HEK293 (cell line): ENCODE measurements at regions not wholly inside any gene's neighbourhood (a gene's known extent, or its start where the extent isn't known, plus 50 kb on each side); places are given as distances from the start of the nearest gene placed in this dataset.

Source experiments
- CTCF ChIA-PET: fragments of 350-600 bp; formaldehyde crosslinking; extraction: SDS; loops from one replicate; lab custom pipeline; 2021; ENCODE audit warnings: antibody characterized with exemption; lab: Yijun Ruan, JAX
- POLR2A ChIA-PET: fragments of 300-600 bp; formaldehyde crosslinking; extraction: SDS; loops from one replicate; lab custom pipeline; 2020; ENCODE audit warnings: antibody characterized with exemption, inconsistent platforms; lab: Yijun Ruan, JAX
- H3K27ac ChIP-seq: fragments of 200-500 bp; sonication (Bioruptor generic); 2 replicates; pipeline ENCODE4 v1.5.1; 2014; ENCODE audit warnings: low read depth, low read length, control low read depth, inconsistent platforms; ENCODE audit errors: extremely low read depth
- H3K36me3 ChIP-seq, 2 experiments: fragments of 200-500 bp in 1 of 2; sonication (Bioruptor generic) in 1 of 2; 1 replicate in 1 of 2; 2 replicates in 1 of 2; pipeline ENCODE4 v1.5.1; 2014 to 2017; ENCODE audit warnings: inconsistent platforms in 2 of 2, low read length in 2 of 2; ENCODE audit not compliant: control insufficient read depth in 2 of 2, insufficient read depth in 1 of 2
- H3K4me1 ChIP-seq: fragments of 200-500 bp; sonication (Bioruptor generic); 2 replicates; pipeline ENCODE4 v1.5.1; 2014; ENCODE audit warnings: mild to moderate bottlenecking, low read length, inconsistent platforms; ENCODE audit not compliant: control insufficient read depth, insufficient read depth
- H3K4me3 ChIP-seq: 2 replicates; pipeline ENCODE4 v1.5.1; 2011; ENCODE audit warnings: low read depth, mild to moderate bottlenecking, control low read depth, low read length, moderate library complexity
- H3K9me3 ChIP-seq: fragments of 200-500 bp; sonication (Bioruptor generic); 2 replicates; pipeline ENCODE4 v1.5.1; 2014; ENCODE audit warnings: low read depth, low read length, inconsistent platforms; ENCODE audit not compliant: control insufficient read depth, insufficient read depth
- GLIS2 ChIP-seq: fragments of 450-650 bp; formaldehyde crosslinking; IDR thresholded peaks from 2 replicates; pipeline ENCODE4 v1.5.1; 2016; ENCODE audit warnings: missing biosample characterization, missing genetic modification characterization
- KLF1 ChIP-seq: fragments of 450-650 bp; formaldehyde crosslinking; IDR thresholded peaks from 2 replicates; pipeline ENCODE4 v1.5.1; 2016; ENCODE audit warnings: missing biosample characterization, missing genetic modification characterization
- MYNN ChIP-seq: fragments of 450-650 bp; formaldehyde crosslinking; IDR thresholded peaks from 2 replicates; pipeline ENCODE4 v1.5.1; 2016; ENCODE audit warnings: missing biosample characterization, missing genetic modification characterization, borderline replicate concordance
- MZF1 ChIP-seq: fragments of 450-650 bp; formaldehyde crosslinking; IDR thresholded peaks from 2 replicates; pipeline ENCODE4 v1.5.1; 2017; ENCODE audit warnings: missing biosample characterization, missing genetic modification characterization, borderline replicate concordance
- SALL2 ChIP-seq: fragments of 450-650 bp; formaldehyde crosslinking; IDR thresholded peaks from 2 replicates; pipeline ENCODE4 v1.5.0; 2017; ENCODE audit warnings: missing biosample characterization, mild to moderate bottlenecking, missing genetic modification characterization, borderline replicate concordance
- ZBTB21 ChIP-seq: fragments of 450-650 bp; formaldehyde crosslinking; IDR thresholded peaks from 2 replicates; pipeline ENCODE4 v1.5.1; 2017; ENCODE audit warnings: missing biosample characterization, missing genetic modification characterization
- ZNF132 ChIP-seq: fragments of 450-650 bp; formaldehyde crosslinking; IDR thresholded peaks from 2 replicates; pipeline ENCODE4 v1.5.1; 2017; ENCODE audit warnings: missing biosample characterization, missing genetic modification characterization, borderline replicate concordance
- ZNF146 ChIP-seq: fragments of 450-650 bp; formaldehyde crosslinking; IDR thresholded peaks from 2 replicates; pipeline ENCODE4 v1.5.1; 2016; ENCODE audit warnings: missing biosample characterization, missing genetic modification characterization
- ZNF211 ChIP-seq: fragments of 450-650 bp; formaldehyde crosslinking; IDR thresholded peaks from 2 replicates; pipeline ENCODE4 v1.5.1; 2016; ENCODE audit warnings: low read depth, missing biosample characterization, missing genetic modification characterization
- ZNF23 ChIP-seq: fragments of 450-650 bp; formaldehyde crosslinking; IDR thresholded peaks from 2 replicates; pipeline ENCODE4 v1.5.1; 2016; ENCODE audit warnings: missing biosample characterization, missing genetic modification characterization, borderline replicate concordance
- ZNF350 ChIP-seq: fragments of 450-650 bp; formaldehyde crosslinking; IDR thresholded peaks from 2 replicates; pipeline ENCODE4 v1.5.0; 2017; ENCODE audit warnings: missing biosample characterization, mild to moderate bottlenecking, missing genetic modification characterization
- ZNF433 ChIP-seq: fragments of 450-650 bp; formaldehyde crosslinking; IDR thresholded peaks from 2 replicates; pipeline ENCODE4 v1.5.1; 2016; ENCODE audit warnings: missing biosample characterization, missing genetic modification characterization, low read depth
- ZNF626 ChIP-seq: fragments of 450-650 bp; sonication (Bioruptor Pico); formaldehyde crosslinking; IDR thresholded peaks from 2 replicates; pipeline ENCODE4 v1.5.1; 2018; ENCODE audit warnings: missing biosample characterization, missing genetic modification characterization, inconsistent platforms
- ZNF658 ChIP-seq: fragments of 450-650 bp; formaldehyde crosslinking; IDR thresholded peaks from 2 replicates; pipeline ENCODE4; 2016; ENCODE audit warnings: missing biosample characterization, missing genetic modification characterization
- ZNF670 ChIP-seq: fragments of 450-650 bp; formaldehyde crosslinking; IDR thresholded peaks from 2 replicates; pipeline ENCODE4 v1.5.1; 2016; ENCODE audit warnings: missing biosample characterization, missing genetic modification characterization, low read depth
- ZNF792 ChIP-seq: fragments of 450-650 bp; formaldehyde crosslinking; IDR thresholded peaks from 2 replicates; pipeline ENCODE4 v1.5.1; 2016; ENCODE audit warnings: missing biosample characterization, missing genetic modification characterization
- TF ChIP-seq, protein P1 (sequence below): IDR thresholded peaks from 2 replicates; pipeline ENCODE4 v1.6.1; 2011; ENCODE audit warnings: mild to moderate bottlenecking, low read depth, low read length, borderline replicate concordance
- TF ChIP-seq, protein P2 (sequence below): fragments of 450-650 bp; formaldehyde crosslinking; IDR thresholded peaks from 2 replicates; pipeline ENCODE4 v1.5.1; 2017; ENCODE audit warnings: missing biosample characterization, missing genetic modification characterization
- TF ChIP-seq, protein P3 (sequence below): fragments of 450-650 bp; formaldehyde crosslinking; optimal IDR thresholded peaks from 2 replicates; pipeline ENCODE3; 2016; ENCODE audit warnings: missing biosample characterization, mild to moderate bottlenecking, missing genetic modification characterization
- TF ChIP-seq, protein P4 (sequence below): fragments of 450-650 bp; formaldehyde crosslinking; IDR thresholded peaks from 2 replicates; pipeline ENCODE4 v1.5.1; 2016; ENCODE audit warnings: missing biosample characterization, missing genetic modification characterization

DNA sequence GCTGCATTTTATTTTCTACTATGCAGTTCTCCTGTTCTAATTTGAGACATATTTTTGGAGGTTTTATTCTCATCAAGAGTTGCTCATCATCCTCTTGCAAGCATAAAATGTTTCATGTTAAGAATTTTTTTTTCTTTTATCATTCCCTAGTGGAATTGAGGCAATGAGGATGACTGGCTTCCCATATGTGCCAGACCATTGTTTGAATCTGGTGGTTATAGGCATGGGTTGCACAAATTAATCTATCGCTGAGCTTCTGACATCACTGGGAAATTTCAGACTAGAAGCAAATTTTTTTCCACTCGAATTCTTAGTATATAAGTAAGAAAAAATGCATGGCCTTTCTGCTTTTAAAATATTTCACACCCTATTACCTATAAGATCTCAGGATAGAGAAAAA, 279.1 kb upstream of the PLSCR5 start (continued):
- TF ChIP-seq ZBTB21 (no peak), SALL2 (tag by site-specific recombination) (no peak), ZNF132 (tag by site-specific recombination) (no peak), ZNF146 (tag by site-specific recombination) (no peak), ZNF792 (tag by site-specific recombination) (no peak), MYNN (tag by site-specific recombination) (no peak), ZNF626 (tag by site-specific recombination) (no peak)
- TF ChIP-seq, protein P1, sequence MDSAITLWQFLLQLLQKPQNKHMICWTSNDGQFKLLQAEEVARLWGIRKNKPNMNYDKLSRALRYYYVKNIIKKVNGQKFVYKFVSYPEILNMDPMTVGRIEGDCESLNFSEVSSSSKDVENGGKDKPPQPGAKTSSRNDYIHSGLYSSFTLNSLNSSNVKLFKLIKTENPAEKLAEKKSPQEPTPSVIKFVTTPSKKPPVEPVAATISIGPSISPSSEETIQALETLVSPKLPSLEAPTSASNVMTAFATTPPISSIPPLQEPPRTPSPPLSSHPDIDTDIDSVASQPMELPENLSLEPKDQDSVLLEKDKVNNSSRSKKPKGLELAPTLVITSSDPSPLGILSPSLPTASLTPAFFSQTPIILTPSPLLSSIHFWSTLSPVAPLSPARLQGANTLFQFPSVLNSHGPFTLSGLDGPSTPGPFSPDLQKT: no peak

DNA sequence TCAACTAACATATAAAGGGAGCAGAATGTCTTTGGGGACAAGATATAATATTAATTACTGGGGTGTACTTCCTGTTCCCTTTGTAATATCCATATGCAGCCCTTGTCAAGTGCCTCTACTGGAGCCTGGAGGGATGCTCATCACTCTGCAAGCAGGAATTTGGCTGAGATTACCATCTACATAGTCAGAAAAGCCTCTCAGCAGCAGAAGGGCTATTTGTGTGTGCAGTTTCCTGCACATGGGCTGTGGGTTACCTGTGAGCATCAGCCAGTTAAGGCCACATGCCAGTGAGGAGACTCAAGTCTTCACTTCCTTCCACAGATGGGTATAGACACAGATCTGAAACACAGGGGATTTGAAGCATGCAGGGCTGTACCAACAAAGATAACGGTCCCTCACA, 278.1 kb upstream of the PLSCR5 start:
- Histone ChIP-seq H3K36me3 (no peaks in the 10 kb centered on the region), H3K9me3 (no peaks in the 10 kb centered on the region), H3K4me3 (no peak overlapping the region), H3K27ac (no peak overlapping the region), H3K4me1 (no peaks in the 10 kb centered on the region)
- ChIA-PET CTCF (interaction anchor here (0.6 to 0.8 kb wide), 2 partner anchors 24 to 980 kb away, joined by 3 to 4 read pairs; no protein-coding TSS in a partner anchor), POLR2A (no interaction called here)
- TF ChIP-seq, protein P2, sequence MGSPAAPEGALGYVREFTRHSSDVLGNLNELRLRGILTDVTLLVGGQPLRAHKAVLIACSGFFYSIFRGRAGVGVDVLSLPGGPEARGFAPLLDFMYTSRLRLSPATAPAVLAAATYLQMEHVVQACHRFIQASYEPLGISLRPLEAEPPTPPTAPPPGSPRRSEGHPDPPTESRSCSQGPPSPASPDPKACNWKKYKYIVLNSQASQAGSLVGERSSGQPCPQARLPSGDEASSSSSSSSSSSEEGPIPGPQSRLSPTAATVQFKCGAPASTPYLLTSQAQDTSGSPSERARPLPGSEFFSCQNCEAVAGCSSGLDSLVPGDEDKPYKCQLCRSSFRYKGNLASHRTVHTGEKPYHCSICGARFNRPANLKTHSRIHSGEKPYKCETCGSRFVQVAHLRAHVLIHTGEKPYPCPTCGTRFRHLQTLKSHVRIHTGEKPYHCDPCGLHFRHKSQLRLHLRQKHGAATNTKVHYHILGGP (tag by site-specific recombination): no peak
- TF ChIP-seq, protein P3, sequence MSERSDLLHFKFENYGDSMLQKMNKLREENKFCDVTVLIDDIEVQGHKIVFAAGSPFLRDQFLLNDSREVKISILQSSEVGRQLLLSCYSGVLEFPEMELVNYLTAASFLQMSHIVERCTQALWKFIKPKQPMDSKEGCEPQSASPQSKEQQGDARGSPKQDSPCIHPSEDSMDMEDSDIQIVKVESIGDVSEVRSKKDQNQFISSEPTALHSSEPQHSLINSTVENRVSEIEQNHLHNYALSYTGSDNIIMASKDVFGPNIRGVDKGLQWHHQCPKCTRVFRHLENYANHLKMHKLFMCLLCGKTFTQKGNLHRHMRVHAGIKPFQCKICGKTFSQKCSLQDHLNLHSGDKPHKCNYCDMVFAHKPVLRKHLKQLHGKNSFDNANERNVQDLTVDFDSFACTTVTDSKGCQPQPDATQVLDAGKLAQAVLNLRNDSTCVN (tag by site-specific recombination): no peak
- TF ChIP-seq ZNF433 (no peak), MZF1 (tag by site-specific recombination) (no peak), ZNF350 (no peak), ZNF670 (tag by site-specific recombination) (no peak), ZNF792 (tag by site-specific recombination) (no peak)

DNA sequence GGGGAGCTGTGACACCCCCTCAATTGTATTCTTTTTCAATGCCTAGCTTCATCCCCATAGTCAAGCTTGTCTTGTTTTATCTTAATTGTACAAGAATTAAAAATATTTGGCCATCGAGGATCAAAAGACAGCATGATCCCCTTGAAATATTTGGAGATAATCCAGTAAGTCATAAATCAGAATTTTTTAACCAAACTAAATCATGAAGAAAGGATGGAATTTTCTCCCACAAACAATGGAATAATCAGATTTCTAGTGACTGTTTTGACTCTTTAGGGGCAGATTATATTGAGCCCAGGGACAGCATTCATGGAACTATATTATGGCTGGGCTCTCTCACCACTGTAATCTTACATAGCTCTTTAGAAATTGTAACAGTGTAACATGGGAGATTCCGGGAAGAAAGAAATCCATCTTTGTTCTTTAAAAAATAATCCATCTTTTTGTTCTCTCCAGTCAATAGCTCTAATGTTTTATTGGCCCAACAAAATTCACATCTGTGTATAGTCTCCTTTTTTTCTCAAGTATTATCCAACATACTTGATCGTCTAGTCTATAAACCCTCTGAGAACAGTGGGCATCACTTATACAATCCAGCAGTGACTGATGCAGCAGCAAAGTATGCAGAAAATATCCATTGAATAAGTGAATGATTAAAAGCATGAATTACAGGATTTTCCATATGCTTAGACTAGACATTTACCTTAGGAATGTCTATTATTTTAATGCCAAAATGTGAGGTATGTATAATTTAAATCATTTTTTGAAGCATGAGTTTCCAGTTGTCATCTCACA, 277.0 kb upstream of the PLSCR5 start:
- Histone ChIP-seq H3K36me3 (no peaks in the 10 kb centered on the region), H3K9me3 (no peaks in the 10 kb centered on the region)
- CTCF ChIA-PET: interaction anchor here (0.6 kb wide), 1 partner anchor 25 kb away, joined by 3 read pairs; no protein-coding TSS in a partner anchor

More for the DNA sequence above, 277.0 kb upstream of the PLSCR5 start:
- no peak overlapping the region for H3K4me3 ChIP-seq
- TF ChIP-seq ZNF350 (no peak), ZNF146 (tag by site-specific recombination) (no peak), ZNF658 (no peak), KLF1 (tag by site-specific recombination) (no peak), GLIS2 (tag by site-specific recombination) (no peak), ZNF23 (tag by site-specific recombination) (no peak), ZNF211 (tag by site-specific recombination) (no peak)
- TF ChIP-seq, protein P4, sequence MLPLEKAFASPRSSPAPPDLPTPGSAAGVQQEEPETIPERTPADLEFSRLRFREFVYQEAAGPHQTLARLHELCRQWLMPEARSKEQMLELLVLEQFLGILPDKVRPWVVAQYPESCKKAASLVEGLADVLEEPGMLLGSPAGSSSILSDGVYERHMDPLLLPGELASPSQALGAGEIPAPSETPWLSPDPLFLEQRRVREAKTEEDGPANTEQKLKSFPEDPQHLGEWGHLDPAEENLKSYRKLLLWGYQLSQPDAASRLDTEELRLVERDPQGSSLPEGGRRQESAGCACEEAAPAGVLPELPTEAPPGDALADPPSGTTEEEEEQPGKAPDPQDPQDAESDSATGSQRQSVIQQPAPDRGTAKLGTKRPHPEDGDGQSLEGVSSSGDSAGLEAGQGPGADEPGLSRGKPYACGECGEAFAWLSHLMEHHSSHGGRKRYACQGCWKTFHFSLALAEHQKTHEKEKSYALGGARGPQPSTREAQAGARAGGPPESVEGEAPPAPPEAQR (tag by site-specific recombination): no peak
- POLR2A ChIA-PET: no interaction called here
- H3K4me1 ChIP-seq: no peaks in the 10 kb centered on the region
- H3K27ac ChIP-seq: no peak overlapping the region
